Esophagus squamous epithelium (tissue), 5 donors: ENCODE measurements at regions not wholly inside any gene's neighbourhood (a gene's known extent, or its start where the extent isn't known, plus 50 kb on each side); places are given as distances from the start of the nearest gene placed in this dataset.
"Not testable (repeated sequence)": the region's sequence is repeated elsewhere in the genome, so short reads cannot be mapped to it uniquely, and the experiment has no call there.

Experiments used
- DNase-seq: peaks from one replicate; lab custom pipeline; 2025; lab: John Stamatoyannopoulos, UW
- H3K27ac ChIP-seq, 4 donors: fragments of 200-600 bp; sonication (generic); one replicate each; pipeline ENCODE4 v1.5.1; 2016 to 2019; ENCODE audit warnings: mild to moderate bottlenecking in 1 of 4
- H3K27me3 ChIP-seq, 4 donors: fragments of 200-600 bp; sonication (generic); 1 replicate in 3 of 4; 2 replicates in 1 of 4; pipeline versions ENCODE4 v1.5.1 to v1.6.0; 2017 to 2021; ENCODE audit warnings: antibody characterized with exemption in 1 of 4
- H3K36me3 ChIP-seq, 3 donors: fragments of 200-600 bp; sonication (generic); one replicate each; pipeline ENCODE4 v1.5.1; 2016 to 2019
- H3K4me1 ChIP-seq, 3 donors: fragments of 200-600 bp; sonication (generic); one replicate each; pipeline ENCODE4 v1.5.1; 2017 to 2019
- H3K4me3 ChIP-seq, 4 donors: fragments of 200-600 bp; sonication (generic); 1 replicate in 3 of 4; 2 replicates in 1 of 4; pipeline ENCODE4 v1.5.1; 2016 to 2019; ENCODE audit warnings: mild to moderate bottlenecking in 2 of 4, moderate library complexity in 1 of 4
- H3K9me3 ChIP-seq, 3 donors: fragments of 200-600 bp; sonication (generic); one replicate each; pipeline ENCODE4 v1.5.1; 2016 to 2019
- CTCF ChIP-seq, 6 experiments: fragments of 450-650 bp in 4 of 6; fragments of 200-600 bp in 2 of 6; sonication (generic) in 2 of 6; IDR thresholded peaks; one replicate each; pipeline ENCODE4 v1.5.1; 2016 to 2019; ENCODE audit warnings: antibody characterized with exemption in 6 of 6, mild to moderate bottlenecking in 4 of 6, moderate library complexity in 4 of 6
- POLR2A ChIP-seq, 4 donors: fragments of 450-650 bp; IDR thresholded peaks; one replicate each; pipeline ENCODE4 v1.6.1; 2017; ENCODE audit warnings: antibody characterized with exemption in 4 of 4, mild to moderate bottlenecking in 4 of 4, moderate library complexity in 3 of 4
- WGBS, 2 donors: methylation state at CpG; one replicate each; pipeline ENCODE4 v1.1.5; 2018; 5-methylcytosine and 5-hydroxymethylcytosine counted together
- intact Hi-C: fragments of 100-400 bp; cut with DNase I; formaldehyde crosslinking; loops from one replicate; pipeline ENCODE4 v1.15.0; 2022
- donor health status: DM: yes; HTN: yes; CAD: no.

GRCh38 chr1:37197411-37197810, 163.1 kb upstream of the GRIK3 start:
- WGBS, 2 donors: 55 to 66% methylated on average over 3 of the region's 3 CpGs
- TF ChIP-seq CTCF (IDR thresholded peaks at IDR 0.05) (no peak), POLR2A (IDR thresholded peaks at IDR 0.05) (no peak)
- no peak for DNase-seq
- no peak overlapping the region for H3K4me3 ChIP-seq
- no peaks in the 10 kb centered on the region for H3K4me1 ChIP-seq
- intact Hi-C loops: no loop called here
- H3K9me3 ChIP-seq: peaks cover 0 to 11% (median 0%) of the 10 kb centered on the region in 3 donors
- H3K27ac ChIP-seq: no peak overlapping the region
- peaks cover 0 to 20% (median 0%) of the 10 kb centered on the region in 4 donors for H3K27me3 ChIP-seq
- H3K36me3 ChIP-seq: no peaks in the 10 kb centered on the region

GRCh38 chr1:37214305-37214704, 180.0 kb upstream of the GRIK3 start:
- H3K27me3 ChIP-seq, DNase-seq, H3K4me1 ChIP-seq, H3K9me3 ChIP-seq, H3K4me3 ChIP-seq, H3K36me3 ChIP-seq, intact Hi-C loops, H3K27ac ChIP-seq: not testable (repeated sequence)
- WGBS, 2 donors: 26 to 51% methylated on average over 4 to 5 of the region's 5 CpGs

- intact Hi-C loops: no loop called here
- WGBS, 2 donors: 83 to 92% methylated on average over 1 to 2 of the region's 2 CpGs
Observed at GRCh38 chr1:37233606-37234005, 199.3 kb upstream of the GRIK3 start.

GRCh38 chr1:37234941-37235418, 200.7 kb upstream of the GRIK3 start:
- WGBS, 2 donors: 20 to 25% methylated on average over 9 to 12 of the region's 12 CpGs
- Histone ChIP-seq H3K27ac (no peak overlapping the region), H3K9me3 (peaks cover 0 to 6% (median 0%) of the 10 kb centered on the region in 3 donors), H3K4me3 (no peak overlapping the region), H3K27me3 (peaks cover 0 to 44% (median 0%) of the 10 kb centered on the region in 4 donors), H3K36me3 (no peaks in the 10 kb centered on the region), H3K4me1 (no peaks in the 10 kb centered on the region)
- intact Hi-C loops: no loop called here
- TF ChIP-seq POLR2A (IDR thresholded peaks at IDR 0.05): no peak
- TF ChIP-seq CTCF (IDR thresholded peaks at IDR 0.05): no peak
- DNase-seq: no peak

More at GRCh38 chr1:37233606-37234005, 199.3 kb upstream of the GRIK3 start:
- H3K9me3 ChIP-seq: peaks cover 0 to 6% (median 0%) of the 10 kb centered on the region in 3 donors
- no peaks in the 10 kb centered on the region for H3K36me3 ChIP-seq
- TF ChIP-seq POLR2A (IDR thresholded peaks at IDR 0.05) (no peak), CTCF (IDR thresholded peaks at IDR 0.05) (no peak)
- no peak overlapping the region for H3K27ac ChIP-seq
- peaks cover 0 to 32% (median 0%) of the 10 kb centered on the region in 4 donors for H3K27me3 ChIP-seq
- H3K4me1 ChIP-seq: no peaks in the 10 kb centered on the region
- no peak for DNase-seq
- H3K4me3 ChIP-seq: no peak overlapping the region

- Histone ChIP-seq H3K4me3 (no peak overlapping the region), H3K36me3 (no peaks in the 10 kb centered on the region), H3K27me3 (peaks cover 0 to 65% (median 0%) of the 10 kb centered on the region in 4 donors), H3K4me1 (no peaks in the 10 kb centered on the region), H3K9me3 (no peaks in the 10 kb centered on the region), H3K27ac (no peak overlapping the region)
- intact Hi-C loops: no loop called here
- DNase-seq: no peak
- TF ChIP-seq POLR2A (IDR thresholded peaks at IDR 0.05) (no peak), CTCF (IDR thresholded peaks at IDR 0.05) (no peak)
- 31 to 45% methylated on average over 2 of the region's 2 CpGs for WGBS, 2 donors
Observed at GRCh38 chr1:37237948-37238347, 203.6 kb upstream of the GRIK3 start.
